ENCODE measurements at regions not wholly inside any gene's neighbourhood (a gene's known extent, or its start where the extent isn't known, plus 50 kb on each side); places are given as distances from the start of the nearest gene placed in this dataset.

GRCh38 chr9:1156794-1157550 lies 106.8 kb downstream of the DMRT2 start (continued):
- TF ChIP-seq ZNF274 (IDR thresholded peaks at IDR 0.05; ENCODE audit: low read depth, low read length) = no peak

DNA sequence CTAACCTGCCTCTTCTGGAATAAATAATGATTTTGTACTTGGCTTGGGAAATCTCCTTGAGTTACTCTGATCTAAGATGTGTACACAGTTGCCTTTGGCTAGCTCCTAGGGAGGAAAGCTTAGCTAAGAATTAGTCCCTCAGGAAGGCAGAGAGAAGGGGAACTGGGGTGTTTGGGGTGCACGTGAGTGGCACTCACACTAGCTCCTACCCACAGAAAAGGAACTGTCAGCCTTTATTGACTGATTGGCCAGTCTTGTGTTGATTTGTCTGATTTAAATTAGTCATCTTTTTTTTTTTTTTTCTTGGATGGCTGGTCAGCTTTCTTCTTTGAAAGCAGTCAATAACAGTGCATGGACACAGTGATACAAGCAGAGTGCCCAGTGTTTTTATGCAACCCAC lies 107.7 kb downstream of the DMRT2 start:
- CTCF ChIA-PET = no interaction called here
- Histone ChIP-seq H4K20me1 (ENCODE audit: insufficient read depth) (no peaks in the 10 kb centered on the region), H3K4me1 (ENCODE audit: control insufficient read depth in 1 of 2, insufficient read depth in 2 of 2, low read length in 2 of 2) (no peaks in the 10 kb centered on the region), H3K27me3 (ENCODE audit: insufficient read depth, low read length) (no peaks in the 10 kb centered on the region), H3K9me3 (ENCODE audit: control insufficient read depth in 1 of 2, insufficient read depth in 1 of 2, low read depth in 1 of 2, low read length in 2 of 2) (peaks cover 0 to 4% of the 10 kb centered on the region in 2 experiments; a peak in 1 of 4 replicates), H2AFZ (ENCODE audit: low read depth, low read length, poor library complexity, severe bottlenecking) (no peak overlapping the region), H3K36me3 (ENCODE audit: control insufficient read depth in 1 of 2, insufficient read depth in 2 of 2, low read length in 2 of 2) (no peaks in the 10 kb centered on the region), H3K4me3 (replicated peaks in 1 of 2; ENCODE audit: low read depth in 1 of 2, low read length in 2 of 2) (no peak overlapping the region), H3K27ac (ENCODE audit: low read depth, low read length) (no peak overlapping the region), H3K9ac (ENCODE audit: low read length) (no peak overlapping the region), H3K9me2 (ENCODE audit: insufficient read depth) (no peaks in the 10 kb centered on the region), H3K4me2 (ENCODE audit: low read length) (no peak overlapping the region), H3K79me2 (ENCODE audit: insufficient read depth, low read length) (no peaks in the 10 kb centered on the region)
- no peak for DNase-seq (ENCODE audit: low read depth, low spot score)
- no TSS peak for BruUV-seq (replicated peaks)
- intact Hi-C loops (cut with micrococcal nuclease) = no loop called here
- ATAC-seq = no peak
- POLR2A ChIA-PET = no interaction called here
- no peak for TF ChIP-seq FOSL1 (IDR thresholded peaks at IDR 0.05; ENCODE audit: low read depth)
- no peak for TF ChIP-seq TCF7L2 (IDR thresholded peaks at IDR 0.05; ENCODE audit: borderline replicate concordance, extremely low read depth, insufficient read depth, insufficient read length)
- TF ChIP-seq SRF (IDR thresholded peaks at IDR 0.05; ENCODE audit: low read depth) = no peak
- RAD21 ChIA-PET (ENCODE audit: low non-redundant PET in 1 of 2, low total read pairs in 2 of 2, uncharacterized antibody in 2 of 2, unreplicated experiment in 2 of 2) = no interaction called here

DNA sequence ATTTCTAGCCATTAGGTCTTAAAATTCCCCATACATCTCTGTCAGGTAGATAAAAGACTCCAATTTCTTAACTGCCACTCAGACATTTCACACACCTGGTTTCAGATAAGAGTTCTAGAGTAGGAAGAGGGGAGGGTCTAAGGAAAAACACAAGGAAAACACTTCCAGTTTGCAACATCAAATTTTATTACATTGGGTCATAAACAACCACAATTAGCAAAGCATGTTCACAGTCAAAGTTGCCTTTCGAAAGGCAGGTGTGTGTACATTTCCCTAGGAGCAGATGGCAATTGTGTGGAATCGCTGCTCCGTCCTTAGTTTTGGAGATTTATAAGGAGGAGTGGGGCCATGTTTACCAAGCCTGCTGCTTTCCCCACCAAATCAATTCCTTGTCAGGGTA lies 120.8 kb downstream of the DMRT2 start:
- Histone ChIP-seq H4K20me1 (ENCODE audit: insufficient read depth) (no peaks in the 10 kb centered on the region), H3K36me3 (ENCODE audit: control insufficient read depth in 1 of 2, insufficient read depth in 2 of 2, low read length in 2 of 2) (no peaks in the 10 kb centered on the region), H3K9me2 (ENCODE audit: insufficient read depth) (no peaks in the 10 kb centered on the region), H3K27ac (ENCODE audit: low read depth, low read length) (no peak overlapping the region), H3K4me1 (ENCODE audit: control insufficient read depth in 1 of 2, insufficient read depth in 2 of 2, low read length in 2 of 2) (no peaks in the 10 kb centered on the region), H3K27me3 (ENCODE audit: insufficient read depth, low read length) (no peaks in the 10 kb centered on the region), H3K9me3 (ENCODE audit: control insufficient read depth in 1 of 2, insufficient read depth in 1 of 2, low read depth in 1 of 2, low read length in 2 of 2) (peaks cover 4 to 12% of the 10 kb centered on the region in 2 experiments; a peak in 2 of 4 replicates), H3K79me2 (ENCODE audit: insufficient read depth, low read length) (no peaks in the 10 kb centered on the region), H3K4me2 (ENCODE audit: low read length) (no peak overlapping the region), H2AFZ (ENCODE audit: low read depth, low read length, poor library complexity, severe bottlenecking) (no peak overlapping the region), H3K4me3 (replicated peaks in 1 of 2; ENCODE audit: low read depth in 1 of 2, low read length in 2 of 2) (no peak overlapping the region), H3K9ac (ENCODE audit: low read length) (no peak overlapping the region)
- ChIA-PET RAD21 (ENCODE audit: low non-redundant PET in 1 of 2, low total read pairs in 2 of 2, uncharacterized antibody in 2 of 2, unreplicated experiment in 2 of 2) (no interaction called here), POLR2A (no interaction called here), CTCF (no interaction called here)
- intact Hi-C loops (cut with micrococcal nuclease) = no loop called here
- BruUV-seq (replicated peaks) = no TSS peak
- DNase-seq (ENCODE audit: low read depth, low spot score) (no peak), ATAC-seq (no peak)
- TF ChIP-seq ZNF274 (IDR thresholded peaks at IDR 0.05; ENCODE audit: low read depth, low read length) (no peak), EGR1 (IDR thresholded peaks at IDR 0.05; ENCODE audit: low read depth) (no peak), SP1 (IDR thresholded peaks at IDR 0.05; ENCODE audit: low read depth) (no peak), TCF7L2 (IDR thresholded peaks at IDR 0.05; ENCODE audit: borderline replicate concordance, extremely low read depth, insufficient read depth, insufficient read length) (no peak), POLR2A (IDR thresholded peaks at IDR 0.05; ENCODE audit: borderline replicate concordance, extremely low read depth, insufficient read depth, insufficient read length) (no peak), ZFX (IDR thresholded peaks at IDR 0.05) (no peak), FOSL1 (IDR thresholded peaks at IDR 0.05; ENCODE audit: low read depth) (no peak), CBX3 (IDR thresholded peaks at IDR 0.05; ENCODE audit: low read depth) (no peak), CEBPB (IDR thresholded peaks at IDR 0.05; ENCODE audit: low read depth) (no peak)
- TF ChIP-seq, protein P1, sequence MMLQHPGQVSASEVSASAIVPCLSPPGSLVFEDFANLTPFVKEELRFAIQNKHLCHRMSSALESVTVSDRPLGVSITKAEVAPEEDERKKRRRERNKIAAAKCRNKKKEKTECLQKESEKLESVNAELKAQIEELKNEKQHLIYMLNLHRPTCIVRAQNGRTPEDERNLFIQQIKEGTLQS (IDR thresholded peaks at IDR 0.05) = no peak
- TF ChIP-seq, protein P2, sequence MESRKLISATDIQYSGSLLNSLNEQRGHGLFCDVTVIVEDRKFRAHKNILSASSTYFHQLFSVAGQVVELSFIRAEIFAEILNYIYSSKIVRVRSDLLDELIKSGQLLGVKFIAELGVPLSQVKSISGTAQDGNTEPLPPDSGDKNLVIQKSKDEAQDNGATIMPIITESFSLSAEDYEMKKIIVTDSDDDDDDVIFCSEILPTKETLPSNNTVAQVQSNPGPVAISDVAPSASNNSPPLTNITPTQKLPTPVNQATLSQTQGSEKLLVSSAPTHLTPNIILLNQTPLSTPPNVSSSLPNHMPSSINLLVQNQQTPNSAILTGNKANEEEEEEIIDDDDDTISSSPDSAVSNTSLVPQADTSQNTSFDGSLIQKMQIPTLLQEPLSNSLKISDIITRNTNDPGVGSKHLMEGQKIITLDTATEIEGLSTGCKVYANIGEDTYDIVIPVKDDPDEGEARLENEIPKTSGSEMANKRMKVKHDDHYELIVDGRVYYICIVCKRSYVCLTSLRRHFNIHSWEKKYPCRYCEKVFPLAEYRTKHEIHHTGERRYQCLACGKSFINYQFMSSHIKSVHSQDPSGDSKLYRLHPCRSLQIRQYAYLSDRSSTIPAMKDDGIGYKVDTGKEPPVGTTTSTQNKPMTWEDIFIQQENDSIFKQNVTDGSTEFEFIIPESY (IDR thresholded peaks at IDR 0.05; ENCODE audit: extremely low read depth, insufficient replicate concordance, low read length) = no peak
- TF ChIP-seq, protein P3, sequence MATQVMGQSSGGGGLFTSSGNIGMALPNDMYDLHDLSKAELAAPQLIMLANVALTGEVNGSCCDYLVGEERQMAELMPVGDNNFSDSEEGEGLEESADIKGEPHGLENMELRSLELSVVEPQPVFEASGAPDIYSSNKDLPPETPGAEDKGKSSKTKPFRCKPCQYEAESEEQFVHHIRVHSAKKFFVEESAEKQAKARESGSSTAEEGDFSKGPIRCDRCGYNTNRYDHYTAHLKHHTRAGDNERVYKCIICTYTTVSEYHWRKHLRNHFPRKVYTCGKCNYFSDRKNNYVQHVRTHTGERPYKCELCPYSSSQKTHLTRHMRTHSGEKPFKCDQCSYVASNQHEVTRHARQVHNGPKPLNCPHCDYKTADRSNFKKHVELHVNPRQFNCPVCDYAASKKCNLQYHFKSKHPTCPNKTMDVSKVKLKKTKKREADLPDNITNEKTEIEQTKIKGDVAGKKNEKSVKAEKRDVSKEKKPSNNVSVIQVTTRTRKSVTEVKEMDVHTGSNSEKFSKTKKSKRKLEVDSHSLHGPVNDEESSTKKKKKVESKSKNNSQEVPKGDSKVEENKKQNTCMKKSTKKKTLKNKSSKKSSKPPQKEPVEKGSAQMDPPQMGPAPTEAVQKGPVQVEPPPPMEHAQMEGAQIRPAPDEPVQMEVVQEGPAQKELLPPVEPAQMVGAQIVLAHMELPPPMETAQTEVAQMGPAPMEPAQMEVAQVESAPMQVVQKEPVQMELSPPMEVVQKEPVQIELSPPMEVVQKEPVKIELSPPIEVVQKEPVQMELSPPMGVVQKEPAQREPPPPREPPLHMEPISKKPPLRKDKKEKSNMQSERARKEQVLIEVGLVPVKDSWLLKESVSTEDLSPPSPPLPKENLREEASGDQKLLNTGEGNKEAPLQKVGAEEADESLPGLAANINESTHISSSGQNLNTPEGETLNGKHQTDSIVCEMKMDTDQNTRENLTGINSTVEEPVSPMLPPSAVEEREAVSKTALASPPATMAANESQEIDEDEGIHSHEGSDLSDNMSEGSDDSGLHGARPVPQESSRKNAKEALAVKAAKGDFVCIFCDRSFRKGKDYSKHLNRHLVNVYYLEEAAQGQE (IDR thresholded peaks at IDR 0.05; ENCODE audit: low read depth) = no peak

All from HCT116 (cell line).